SU-DHL-6 (cell line): ENCODE measurements at regions not wholly inside any gene's neighbourhood (a gene's known extent, or its start where the extent isn't known, plus 50 kb on each side); places are given as distances from the start of the nearest gene placed in this dataset.

Experiments
- CTCF ChIP-seq: fragments of 200-600 bp; sonication (generic); IDR thresholded peaks from one replicate; pipeline ENCODE4 v1.5.1; 2017; ENCODE audit warnings: antibody characterized with exemption, mild to moderate bottlenecking, low read length, moderate library complexity; ENCODE audit not compliant: insufficient read depth, poor library complexity, severe bottlenecking
- EZH2phosphoT487 ChIP-seq: fragments of 200-600 bp; sonication (generic), shearing (Covaris generic); conservative IDR thresholded peaks from 2 replicates; pipeline ENCODE4 v1.6.1; 2018; ENCODE audit warnings: mild to moderate bottlenecking, antibody characterized with exemption, low read length, moderate library complexity, mixed read lengths

GRCh38 chr3:163891771-163892170 is 1186.5 kb downstream of the SI start:
- no peak for TF ChIP-seq EZH2phosphoT487
- TF ChIP-seq CTCF: no peak
